Lower leg skin (tissue), 3 donors: ENCODE measurements at regions not wholly inside any gene's neighbourhood (a gene's known extent, or its start where the extent isn't known, plus 50 kb on each side); places are given as distances from the start of the nearest gene placed in this dataset.

Experiments
- POLR2A ChIP-seq, 2 donors: fragments of 450-650 bp; IDR thresholded peaks; one replicate each; pipeline ENCODE4 v1.6.1; 2016 to 2017; ENCODE audit warnings: antibody characterized with exemption in 2 of 2, mild to moderate bottlenecking in 1 of 2, moderate library complexity in 1 of 2
- TF ChIP-seq, protein P1 (sequence below), 3 donors: fragments of 450-650 bp; IDR thresholded peaks; one replicate each; pipeline ENCODE4 v1.5.1; 2016; ENCODE audit warnings: antibody characterized with exemption in 3 of 3, mild to moderate bottlenecking in 3 of 3, moderate library complexity in 2 of 3

DNA sequence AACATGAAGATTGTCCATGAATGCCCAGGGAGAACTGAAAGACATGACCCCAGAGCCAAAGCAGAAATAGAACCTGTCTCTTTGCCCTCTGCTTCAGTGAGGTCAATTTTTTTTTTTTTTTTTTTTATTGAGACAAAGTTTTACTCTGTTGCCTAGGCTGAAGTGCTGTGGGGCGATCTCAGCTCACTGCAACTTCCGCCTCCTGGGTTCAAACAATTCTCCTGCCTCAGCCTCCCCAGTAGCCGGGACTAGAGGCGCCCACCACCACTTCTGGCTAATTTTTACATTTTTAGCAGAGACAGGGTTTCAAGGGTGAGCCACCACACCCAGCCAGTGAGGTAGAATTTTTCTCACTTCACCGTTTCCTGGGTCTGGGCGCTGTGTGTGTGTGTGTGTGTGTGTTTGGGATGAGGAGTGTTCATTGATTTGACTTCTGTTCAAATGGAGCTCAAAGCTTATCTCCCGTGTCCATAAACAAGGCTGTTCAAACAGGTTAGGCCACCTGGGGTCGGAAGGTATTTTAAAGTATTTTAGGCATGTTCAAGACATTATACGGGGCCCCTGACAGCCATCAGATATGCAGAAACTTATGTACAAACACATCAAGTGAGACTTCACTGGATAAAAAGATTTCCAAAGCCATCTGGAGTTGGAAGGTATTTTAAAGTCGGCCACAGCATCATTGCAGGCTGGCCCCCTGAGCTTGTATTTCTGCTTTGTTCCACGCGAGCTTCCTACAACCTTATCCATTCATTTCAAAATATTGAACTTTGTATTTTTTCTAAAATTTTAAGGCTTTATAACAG is 93.8 kb downstream of the MAP3K8 start:
- TF ChIP-seq, protein P1, sequence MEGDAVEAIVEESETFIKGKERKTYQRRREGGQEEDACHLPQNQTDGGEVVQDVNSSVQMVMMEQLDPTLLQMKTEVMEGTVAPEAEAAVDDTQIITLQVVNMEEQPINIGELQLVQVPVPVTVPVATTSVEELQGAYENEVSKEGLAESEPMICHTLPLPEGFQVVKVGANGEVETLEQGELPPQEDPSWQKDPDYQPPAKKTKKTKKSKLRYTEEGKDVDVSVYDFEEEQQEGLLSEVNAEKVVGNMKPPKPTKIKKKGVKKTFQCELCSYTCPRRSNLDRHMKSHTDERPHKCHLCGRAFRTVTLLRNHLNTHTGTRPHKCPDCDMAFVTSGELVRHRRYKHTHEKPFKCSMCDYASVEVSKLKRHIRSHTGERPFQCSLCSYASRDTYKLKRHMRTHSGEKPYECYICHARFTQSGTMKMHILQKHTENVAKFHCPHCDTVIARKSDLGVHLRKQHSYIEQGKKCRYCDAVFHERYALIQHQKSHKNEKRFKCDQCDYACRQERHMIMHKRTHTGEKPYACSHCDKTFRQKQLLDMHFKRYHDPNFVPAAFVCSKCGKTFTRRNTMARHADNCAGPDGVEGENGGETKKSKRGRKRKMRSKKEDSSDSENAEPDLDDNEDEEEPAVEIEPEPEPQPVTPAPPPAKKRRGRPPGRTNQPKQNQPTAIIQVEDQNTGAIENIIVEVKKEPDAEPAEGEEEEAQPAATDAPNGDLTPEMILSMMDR (IDR thresholded peaks at IDR 0.05), result no peak
- no peak for TF ChIP-seq POLR2A (IDR thresholded peaks at IDR 0.05)
